MM.1S (cell line): ENCODE measurements at regions not wholly inside any gene's neighbourhood (a gene's known extent, or its start where the extent isn't known, plus 50 kb on each side); places are given as distances from the start of the nearest gene placed in this dataset.

ENCODE experiments used
- DNase-seq: peaks from one replicate; pipeline ENCODE4 v3.0.0-alpha.2; 2015
- H2AFZ ChIP-seq: fragments of 300-600 bp; sonication (generic); 2 replicates; pipeline ENCODE4 v1.6.0; 2016; ENCODE audit warnings: antibody characterized with exemption, low read length
- H3F3A ChIP-seq: fragments of 300-600 bp; sonication (generic); 2 replicates; pipeline ENCODE4 v1.6.1; 2016; ENCODE audit warnings: mild to moderate bottlenecking, antibody characterized with exemption, low read length, moderate library complexity, mixed read lengths; ENCODE audit not compliant: insufficient read depth
- H3K27ac ChIP-seq: fragments of 300-600 bp; sonication (generic); 2 replicates; pipeline ENCODE4 v1.5.1; 2016; ENCODE audit warnings: mild to moderate bottlenecking, low read length
- H3K27me3 ChIP-seq: fragments of 300-600 bp; sonication (generic); replicated peaks from 2 replicates; pipeline ENCODE4 v1.6.0; 2016; ENCODE audit warnings: low read length; ENCODE audit not compliant: insufficient read depth
- H3K36me3 ChIP-seq: fragments of 300-600 bp; sonication (generic); replicated peaks from 2 replicates; pipeline ENCODE4 v1.6.1; 2016; ENCODE audit warnings: mild to moderate bottlenecking, low read length, mixed read lengths; ENCODE audit not compliant: insufficient read depth
- H3K4me1 ChIP-seq: fragments of 300-600 bp; sonication (generic); 2 replicates; pipeline ENCODE4 v1.6.1; 2016; ENCODE audit warnings: low read length, mixed read lengths
- H3K4me2 ChIP-seq: fragments of 300-600 bp; sonication (generic); 2 replicates; pipeline ENCODE4 v1.6.0; 2016; ENCODE audit warnings: low read depth, low read length
- H3K4me3 ChIP-seq: fragments of 300-600 bp; sonication (generic); 2 replicates; pipeline ENCODE4 v1.5.1; 2016; ENCODE audit warnings: low read length, mixed read lengths
- H3K79me2 ChIP-seq: fragments of 300-600 bp; sonication (generic); 2 replicates; pipeline ENCODE4 v1.6.1; 2016; ENCODE audit warnings: mixed run types, low read length, mixed read lengths
- H3K9ac ChIP-seq: fragments of 300-600 bp; sonication (generic); 2 replicates; pipeline ENCODE4 v1.6.1; 2016; ENCODE audit warnings: low read length, mixed read lengths
- H3K9me2 ChIP-seq: fragments of 300-600 bp; sonication (generic); replicated peaks from 2 replicates; pipeline ENCODE4 v1.6.1; 2016; ENCODE audit warnings: mild to moderate bottlenecking, low read length, mixed read lengths; ENCODE audit not compliant: insufficient read depth
- H3K9me3 ChIP-seq: fragments of 300-600 bp; sonication (generic); replicated peaks from 2 replicates; pipeline ENCODE4 v1.6.1; 2016; ENCODE audit warnings: mild to moderate bottlenecking, low read length, mixed read lengths; ENCODE audit not compliant: insufficient read depth
- H4K20me1 ChIP-seq: fragments of 300-600 bp; sonication (generic); 2 replicates; pipeline ENCODE4 v1.6.1; 2016; ENCODE audit warnings: mild to moderate bottlenecking, low read length, moderate library complexity, mixed read lengths; ENCODE audit not compliant: insufficient read depth
- EZH2 ChIP-seq: fragments of 300-600 bp; sonication (generic); optimal IDR thresholded peaks from 2 replicates; pipeline ENCODE3; 2017; ENCODE audit warnings: low read depth, mild to moderate bottlenecking, antibody characterized with exemption, low read length, mixed read lengths
- EZH2phosphoT487 ChIP-seq: fragments of 300-600 bp; sonication (generic); IDR thresholded peaks from 2 replicates; pipeline ENCODE4 v1.6.1; 2018; ENCODE audit warnings: antibody characterized with exemption, low read length
- TF ChIP-seq, protein P1 (sequence below): fragments of 300-600 bp; sonication (generic); IDR thresholded peaks from 2 replicates; pipeline ENCODE4 v1.5.1; 2016; ENCODE audit warnings: antibody characterized with exemption, low read length, mixed read lengths

DNA sequence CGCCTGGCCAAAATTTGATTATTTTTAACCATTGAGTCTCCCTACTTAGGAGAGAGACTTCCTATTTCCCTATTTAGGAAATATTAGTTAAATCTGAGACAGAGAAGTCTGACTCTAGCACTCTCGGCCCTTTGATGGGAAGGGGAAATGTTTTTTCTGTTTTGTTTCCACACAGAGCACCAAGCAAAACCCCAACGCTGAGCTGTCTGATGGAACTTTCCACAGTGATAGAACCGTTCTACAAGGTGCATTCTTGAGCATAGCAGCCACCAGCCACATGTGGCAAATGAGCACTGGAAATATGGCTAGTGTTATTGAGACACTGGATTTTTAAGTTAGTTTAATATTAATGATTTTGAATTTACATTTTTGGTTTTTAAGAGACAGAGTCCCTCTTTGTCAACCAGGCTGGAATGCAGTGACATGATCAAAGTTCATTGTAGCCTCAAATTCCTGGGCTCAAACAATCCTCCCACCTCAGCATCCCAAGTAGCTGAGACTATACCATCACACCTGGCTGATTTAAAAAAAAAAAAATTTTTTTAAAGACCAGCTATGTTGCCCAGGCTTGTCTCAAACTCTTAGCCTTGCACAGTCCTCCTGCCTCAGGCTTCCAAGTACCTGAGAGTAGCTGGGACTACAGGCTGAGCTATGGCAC lies 77.3 kb upstream of the GALNT2 start:
- peaks cover 4% of the 10 kb centered on the region; the same call in 1 of the 2 replicates for H3K4me1 ChIP-seq
- H3K79me2 ChIP-seq, result no peaks in the 10 kb centered on the region
- no peak overlapping the region for H3K4me2 ChIP-seq
- no peak overlapping the region for H2AFZ ChIP-seq
- no peak overlapping the region for H3K9ac ChIP-seq
- no peak for TF ChIP-seq EZH2phosphoT487
- TF ChIP-seq, protein P1, sequence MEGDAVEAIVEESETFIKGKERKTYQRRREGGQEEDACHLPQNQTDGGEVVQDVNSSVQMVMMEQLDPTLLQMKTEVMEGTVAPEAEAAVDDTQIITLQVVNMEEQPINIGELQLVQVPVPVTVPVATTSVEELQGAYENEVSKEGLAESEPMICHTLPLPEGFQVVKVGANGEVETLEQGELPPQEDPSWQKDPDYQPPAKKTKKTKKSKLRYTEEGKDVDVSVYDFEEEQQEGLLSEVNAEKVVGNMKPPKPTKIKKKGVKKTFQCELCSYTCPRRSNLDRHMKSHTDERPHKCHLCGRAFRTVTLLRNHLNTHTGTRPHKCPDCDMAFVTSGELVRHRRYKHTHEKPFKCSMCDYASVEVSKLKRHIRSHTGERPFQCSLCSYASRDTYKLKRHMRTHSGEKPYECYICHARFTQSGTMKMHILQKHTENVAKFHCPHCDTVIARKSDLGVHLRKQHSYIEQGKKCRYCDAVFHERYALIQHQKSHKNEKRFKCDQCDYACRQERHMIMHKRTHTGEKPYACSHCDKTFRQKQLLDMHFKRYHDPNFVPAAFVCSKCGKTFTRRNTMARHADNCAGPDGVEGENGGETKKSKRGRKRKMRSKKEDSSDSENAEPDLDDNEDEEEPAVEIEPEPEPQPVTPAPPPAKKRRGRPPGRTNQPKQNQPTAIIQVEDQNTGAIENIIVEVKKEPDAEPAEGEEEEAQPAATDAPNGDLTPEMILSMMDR, result no peak
- no peak for TF ChIP-seq EZH2
- H3F3A ChIP-seq, result 0 out of 2 replicates have a peak, but pooled peaks cover 3% of the 10 kb centered on the region
- H3K9me2 ChIP-seq, result no peaks in the 10 kb centered on the region
- no peak overlapping the region for H3K4me3 ChIP-seq
- H4K20me1 ChIP-seq, result no peaks in the 10 kb centered on the region
- no peak for DNase-seq
- no peaks in the 10 kb centered on the region for H3K9me3 ChIP-seq
- no peaks in the 10 kb centered on the region for H3K36me3 ChIP-seq
- no peaks in the 10 kb centered on the region for H3K27me3 ChIP-seq
- H3K27ac ChIP-seq, result no peak overlapping the region

DNA sequence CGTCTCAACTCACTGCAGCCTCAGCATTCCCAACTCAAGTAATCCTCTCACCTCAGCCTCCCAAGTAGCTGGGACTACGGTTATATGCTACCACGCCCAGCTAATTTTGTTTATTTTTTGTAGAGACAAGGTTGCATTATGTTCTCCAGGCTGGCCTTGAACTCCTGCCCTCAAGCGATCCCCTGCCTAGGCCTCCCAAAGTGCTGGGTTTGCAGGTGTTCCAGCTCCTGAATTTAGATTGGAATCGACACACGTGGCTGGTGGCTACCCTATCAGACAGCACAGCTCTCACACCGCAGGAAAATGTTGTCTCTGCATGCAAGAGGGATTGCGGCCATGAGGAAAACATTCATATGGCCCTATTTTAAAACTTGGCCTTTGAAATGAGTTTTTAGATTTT lies 76.7 kb upstream of the GALNT2 start:
- H3K4me3 ChIP-seq, result no peak overlapping the region
- H3K36me3 ChIP-seq, result no peaks in the 10 kb centered on the region
- no peak overlapping the region for H3K9ac ChIP-seq
- H3F3A ChIP-seq, result 0 out of 2 replicates have a peak, but pooled peaks cover 3% of the 10 kb centered on the region
- H3K4me2 ChIP-seq, result no peak overlapping the region
- no peak for TF ChIP-seq EZH2
- no peak for TF ChIP-seq EZH2phosphoT487
- TF ChIP-seq, protein P1, result no peak
- no peak for DNase-seq
- H3K27ac ChIP-seq, result no peak overlapping the region
- peaks cover 4% of the 10 kb centered on the region; the same call in 1 of the 2 replicates for H3K4me1 ChIP-seq
- no peak overlapping the region for H2AFZ ChIP-seq
- no peaks in the 10 kb centered on the region for H3K9me3 ChIP-seq
- no peaks in the 10 kb centered on the region for H3K79me2 ChIP-seq
- no peaks in the 10 kb centered on the region for H3K9me2 ChIP-seq
- H4K20me1 ChIP-seq, result no peaks in the 10 kb centered on the region
- H3K27me3 ChIP-seq, result no peaks in the 10 kb centered on the region

DNA sequence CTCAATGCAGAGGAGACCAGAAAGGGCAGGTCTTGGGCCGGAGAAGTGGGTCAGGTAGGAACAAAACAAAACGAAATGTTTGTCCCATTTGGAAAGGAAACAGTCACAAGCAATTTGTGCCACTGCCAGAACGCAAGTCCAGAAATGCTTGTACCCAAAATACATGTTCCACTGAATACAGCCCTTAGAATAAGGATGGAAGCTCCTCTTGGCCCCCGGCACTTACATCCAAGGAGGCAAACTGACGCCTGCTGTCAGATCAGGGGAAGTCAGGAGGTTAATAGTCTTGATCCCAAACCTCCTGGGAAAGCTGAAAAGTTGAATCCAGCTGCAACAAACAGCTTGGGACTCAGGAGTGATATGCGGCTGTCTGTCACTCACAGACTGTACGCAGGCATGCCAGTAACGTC lies 75.9 kb upstream of the GALNT2 start:
- TF ChIP-seq, protein P1, result no peak
- H3K36me3 ChIP-seq, result no peaks in the 10 kb centered on the region
- no peak overlapping the region for H3K9ac ChIP-seq
- H3K9me3 ChIP-seq, result no peaks in the 10 kb centered on the region
- no peak for DNase-seq
- H3K4me2 ChIP-seq, result no peak overlapping the region
- no peaks in the 10 kb centered on the region for H3K79me2 ChIP-seq
- no peak overlapping the region for H2AFZ ChIP-seq
- H3K27me3 ChIP-seq, result no peaks in the 10 kb centered on the region
- H3F3A ChIP-seq, result 0 out of 2 replicates have a peak, but pooled peaks cover 3% of the 10 kb centered on the region
- H3K4me1 ChIP-seq, result peaks cover 4% of the 10 kb centered on the region; the same call in 1 of the 2 replicates
- H4K20me1 ChIP-seq, result no peaks in the 10 kb centered on the region
- H3K27ac ChIP-seq, result no peak overlapping the region
- no peak overlapping the region for H3K4me3 ChIP-seq
- H3K9me2 ChIP-seq, result no peaks in the 10 kb centered on the region
